H9 (cell line): ENCODE measurements at regions not wholly inside any gene's neighbourhood (a gene's known extent, or its start where the extent isn't known, plus 50 kb on each side); places are given as distances from the start of the nearest gene placed in this dataset.

Experiments used
- DNase-seq: peaks from one replicate; pipeline ENCODE4 v3.0.0-alpha.2; 2017
- H2AFZ ChIP-seq: one replicate; pipeline ENCODE4 v1.6.1; 2013; ENCODE audit warnings: mild to moderate bottlenecking, low read length, control low read depth, moderate library complexity
- H2AK5ac ChIP-seq: 2 replicates; pipeline ENCODE4 v1.6.1; 2013; ENCODE audit warnings: low read length, control low read depth, mixed read lengths; ENCODE audit not compliant: insufficient read length
- H2BK120ac ChIP-seq: one replicate; pipeline ENCODE4 v1.6.1; 2013; ENCODE audit warnings: low read depth, mild to moderate bottlenecking, low read length, control low read depth, inconsistent platforms; ENCODE audit not compliant: poor library complexity, severe bottlenecking
- H2BK12ac ChIP-seq: 2 replicates; pipeline ENCODE4 v1.6.1; 2013; ENCODE audit warnings: low read length, control low read depth, mixed read lengths, low read depth; ENCODE audit not compliant: insufficient read length
- H2BK15ac ChIP-seq: 2 replicates; pipeline ENCODE4 v1.6.1; 2013; ENCODE audit warnings: low read depth, low read length, control low read depth
- H2BK20ac ChIP-seq: one replicate; pipeline ENCODE4 v1.6.1; 2013; ENCODE audit warnings: low read depth, mild to moderate bottlenecking, low read length, control low read depth, inconsistent platforms; ENCODE audit not compliant: poor library complexity, severe bottlenecking
- H2BK5ac ChIP-seq: 2 replicates; pipeline ENCODE4 v1.6.1; 2013; ENCODE audit warnings: low read length, control low read depth, mixed read lengths; ENCODE audit not compliant: insufficient read length
- H3K14ac ChIP-seq: 2 replicates; pipeline ENCODE4 v1.6.1; 2013; ENCODE audit warnings: low read length, control low read depth; ENCODE audit not compliant: insufficient read depth
- H3K18ac ChIP-seq: 2 replicates; pipeline ENCODE4 v1.6.1; 2013; ENCODE audit warnings: low read depth, mild to moderate bottlenecking, mixed read lengths, low read length, control low read depth; ENCODE audit not compliant: insufficient read length
- H3K23ac ChIP-seq: 2 replicates; pipeline ENCODE4 v1.6.1; 2013; ENCODE audit warnings: low read length, control low read depth, mixed read lengths, low read depth; ENCODE audit not compliant: insufficient read length
- H3K23me2 ChIP-seq: 2 replicates; pipeline ENCODE4 v1.6.1; 2013; ENCODE audit warnings: low read depth, mild to moderate bottlenecking, mixed read lengths, low read length, control low read depth; ENCODE audit not compliant: insufficient read length, poor library complexity, severe bottlenecking
- H3K27ac ChIP-seq: 2 replicates; pipeline ENCODE4 v1.5.1; 2013; ENCODE audit warnings: low read length, control low read depth, mixed read lengths, low read depth; ENCODE audit not compliant: insufficient read length
- H3K27me3 ChIP-seq: 2 replicates; pipeline ENCODE4 v1.6.1; 2013; ENCODE audit warnings: low read length, control low read depth, inconsistent platforms; ENCODE audit not compliant: insufficient read depth
- H3K4ac ChIP-seq: 2 replicates; pipeline ENCODE4 v1.6.1; 2013; ENCODE audit warnings: low read depth, mild to moderate bottlenecking, control low read depth, inconsistent platforms, low read length, moderate library complexity
- H3K4me1 ChIP-seq: 2 replicates; pipeline ENCODE4 v1.6.1; 2013; ENCODE audit warnings: low read length, control low read depth, inconsistent platforms; ENCODE audit not compliant: insufficient read depth
- H3K4me2 ChIP-seq: 2 replicates; pipeline ENCODE4 v1.6.1; 2013; ENCODE audit warnings: low read length, control low read depth, mixed read lengths; ENCODE audit not compliant: insufficient read length, insufficient read depth
- H3K56ac ChIP-seq: 2 replicates; pipeline ENCODE4 v1.6.1; 2013; ENCODE audit warnings: low read depth, mild to moderate bottlenecking, mixed read lengths, low read length, control low read depth; ENCODE audit not compliant: insufficient read length
- H3K79me1 ChIP-seq: 2 replicates; pipeline ENCODE4 v1.6.1; 2013; ENCODE audit warnings: low read depth, mild to moderate bottlenecking, moderate library complexity, low read length, control low read depth, inconsistent platforms; ENCODE audit not compliant: insufficient read depth, poor library complexity, severe bottlenecking
- H3K79me2 ChIP-seq: 2 replicates; pipeline ENCODE4 v1.6.1; 2013; ENCODE audit warnings: low read length, control low read depth, inconsistent platforms; ENCODE audit not compliant: insufficient read depth
- H3K9ac ChIP-seq: 2 replicates; pipeline ENCODE4 v1.6.1; 2013; ENCODE audit warnings: low read length, control low read depth, mixed read lengths; ENCODE audit not compliant: insufficient read length; ENCODE audit errors: extremely low read depth
- H3K9me3 ChIP-seq: one replicate; pipeline ENCODE4 v1.6.1; 2013; ENCODE audit warnings: low read depth, low read length, inconsistent platforms; ENCODE audit not compliant: control insufficient read depth
- H3T11ph ChIP-seq: one replicate; pipeline ENCODE4 v1.6.1; 2013; ENCODE audit warnings: mild to moderate bottlenecking, low read length, control low read depth, inconsistent platforms
- H4K20me1 ChIP-seq: one replicate; pipeline ENCODE4 v1.6.1; 2013; ENCODE audit not compliant: control insufficient read depth, insufficient read length, insufficient read depth
- H4K5ac ChIP-seq: 2 replicates; pipeline ENCODE4 v1.6.1; 2013; ENCODE audit warnings: low read depth, mild to moderate bottlenecking, mixed read lengths, low read length, control low read depth; ENCODE audit not compliant: insufficient read length
- H4K8ac ChIP-seq: replicated peaks from 2 replicates; pipeline ENCODE4 v1.6.1; 2013; ENCODE audit warnings: low read length, control low read depth, mixed read lengths, low read depth; ENCODE audit not compliant: insufficient read length
- H4K91ac ChIP-seq: 2 replicates; pipeline ENCODE4 v1.6.1; 2013; ENCODE audit warnings: low read depth, mild to moderate bottlenecking, moderate library complexity, mixed read lengths, low read length, control low read depth; ENCODE audit not compliant: insufficient read length
- H3K27ac Mint-ChIP-seq, 3 experiments: 2 replicates in 2 of 3; 3 replicates in 1 of 3; pipeline ENCODE4 v1.8.0; 2020 to 2021; ENCODE audit warnings: mixed read lengths in 3 of 3, mild to moderate bottlenecking in 1 of 3, moderate library complexity in 1 of 3
- H3K27me3 Mint-ChIP-seq: 2 replicates; pipeline ENCODE4 v1.8.0; 2021; ENCODE audit warnings: low read depth, mild to moderate bottlenecking, moderate library complexity, mixed read lengths
- H3K36me3 Mint-ChIP-seq, 3 experiments: 2 replicates in 2 of 3; 3 replicates in 1 of 3; pipeline ENCODE4 v1.8.0; 2020 to 2021; ENCODE audit warnings: low read depth in 3 of 3, mixed read lengths in 3 of 3; ENCODE audit not compliant: insufficient read depth in 1 of 3
- H3K4me1 Mint-ChIP-seq, 2 experiments: 2 replicates each; pipeline ENCODE4 v1.8.0; 2020; ENCODE audit warnings: mixed read lengths in 2 of 2
- H3K4me3 Mint-ChIP-seq, 2 experiments: 2 replicates in 1 of 2; 3 replicates in 1 of 2; pipeline ENCODE4 v1.8.0; 2020 to 2021; ENCODE audit warnings: mild to moderate bottlenecking in 2 of 2, mixed read lengths in 2 of 2, moderate library complexity in 1 of 2
- H3K9me3 Mint-ChIP-seq, 2 experiments: 2 replicates in 1 of 2; 3 replicates in 1 of 2; pipeline ENCODE4 v1.8.0; 2020; ENCODE audit warnings: mild to moderate bottlenecking in 2 of 2, mixed read lengths in 2 of 2, moderate library complexity in 1 of 2
- WGBS: extraction: QIAGEN DNeasy Blood & Tissue Kit; methylation state at CpG from one replicate; pipeline ENCODE4 v1.1.7; 2013; ENCODE audit warnings: missing lambda C conversion rate, low lambda C conversion rate, mixed read lengths; ENCODE audit not compliant: insufficient read length; ENCODE audit errors: extremely low coverage; 5-methylcytosine and 5-hydroxymethylcytosine counted together
- TF ChIP-seq, protein P1 (sequence below): fragments of 200-600 bp; sonication (generic); conservative IDR thresholded peaks from 3 replicates; pipeline ENCODE4 v1.8.0; 2021; ENCODE audit warnings: antibody characterized with exemption, mild to moderate bottlenecking

DNA sequence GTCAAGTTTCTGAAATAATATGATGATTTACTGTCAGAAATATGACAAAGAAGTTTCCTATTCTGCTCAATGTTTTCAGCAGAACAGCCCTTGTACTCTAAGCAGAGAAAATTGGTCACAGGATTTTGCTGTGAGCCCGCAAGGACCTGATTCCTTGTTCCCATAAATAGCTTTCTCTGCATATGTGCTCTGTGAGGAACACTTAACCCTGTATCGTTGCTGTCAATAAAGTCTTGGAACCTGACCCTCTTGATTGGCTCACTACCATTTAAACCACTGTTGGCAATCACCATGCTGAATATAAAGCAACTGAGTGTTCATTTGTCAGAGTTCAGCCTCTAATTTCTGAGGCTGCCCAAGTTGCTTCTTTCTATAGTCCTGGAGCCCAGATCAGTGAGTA, 158.2 kb upstream of the NOCT start:
- TF ChIP-seq, protein P1, sequence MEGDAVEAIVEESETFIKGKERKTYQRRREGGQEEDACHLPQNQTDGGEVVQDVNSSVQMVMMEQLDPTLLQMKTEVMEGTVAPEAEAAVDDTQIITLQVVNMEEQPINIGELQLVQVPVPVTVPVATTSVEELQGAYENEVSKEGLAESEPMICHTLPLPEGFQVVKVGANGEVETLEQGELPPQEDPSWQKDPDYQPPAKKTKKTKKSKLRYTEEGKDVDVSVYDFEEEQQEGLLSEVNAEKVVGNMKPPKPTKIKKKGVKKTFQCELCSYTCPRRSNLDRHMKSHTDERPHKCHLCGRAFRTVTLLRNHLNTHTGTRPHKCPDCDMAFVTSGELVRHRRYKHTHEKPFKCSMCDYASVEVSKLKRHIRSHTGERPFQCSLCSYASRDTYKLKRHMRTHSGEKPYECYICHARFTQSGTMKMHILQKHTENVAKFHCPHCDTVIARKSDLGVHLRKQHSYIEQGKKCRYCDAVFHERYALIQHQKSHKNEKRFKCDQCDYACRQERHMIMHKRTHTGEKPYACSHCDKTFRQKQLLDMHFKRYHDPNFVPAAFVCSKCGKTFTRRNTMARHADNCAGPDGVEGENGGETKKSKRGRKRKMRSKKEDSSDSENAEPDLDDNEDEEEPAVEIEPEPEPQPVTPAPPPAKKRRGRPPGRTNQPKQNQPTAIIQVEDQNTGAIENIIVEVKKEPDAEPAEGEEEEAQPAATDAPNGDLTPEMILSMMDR, result no peak
- Histone ChIP-seq H3T11ph (no peak overlapping the region), H2BK120ac (no peak overlapping the region), H3K9me3 (no peaks in the 10 kb centered on the region), H4K91ac (no peak overlapping the region), H4K5ac (no peak overlapping the region), H2AFZ (no peak overlapping the region), H3K27ac (no peak overlapping the region), H3K23me2 (no peaks in the 10 kb centered on the region), H2BK12ac (no peak overlapping the region), H4K20me1 (no peaks in the 10 kb centered on the region), H2BK5ac (no peak overlapping the region), H2BK15ac (no peak overlapping the region), H3K23ac (no peak overlapping the region), H3K14ac (no peak overlapping the region), H3K27me3 (no peaks in the 10 kb centered on the region; the same call in 1 of the 2 replicates), H2AK5ac (no peak overlapping the region), H3K18ac (no peak overlapping the region), H3K56ac (no peak overlapping the region), H3K9ac (no peak overlapping the region), H3K79me2 (no peaks in the 10 kb centered on the region), H3K4ac (no peak overlapping the region), H4K8ac (no peak overlapping the region), H3K4me2 (no peak overlapping the region), H3K79me1 (no peaks in the 10 kb centered on the region), H3K4me1 (no peaks in the 10 kb centered on the region), H2BK20ac (no peak overlapping the region)
- no peaks in the 10 kb centered on the region; the same call in 1 of the 2 replicates for H3K27me3 Mint-ChIP-seq
- H3K4me3 Mint-ChIP-seq, result no peak overlapping the region
- no peak overlapping the region for H3K27ac Mint-ChIP-seq
- H3K9me3 Mint-ChIP-seq, result peaks cover 16 to 18% of the 10 kb centered on the region in 2 experiments
- no CpG with 5 or more reads among the region's 2 CpGs for WGBS
- DNase-seq, result no peak
- H3K36me3 Mint-ChIP-seq, result peaks cover 4 to 19% (median 8%) of the 10 kb centered on the region in 3 experiments; a peak in 6 of 7 replicates
- peaks cover 6 to 7% of the 10 kb centered on the region in 2 experiments for H3K4me1 Mint-ChIP-seq
